ENCODE measurements at regions not wholly inside any gene's neighbourhood (a gene's known extent, or its start where the extent isn't known, plus 50 kb on each side); places are given as distances from the start of the nearest gene placed in this dataset.

GRCh38 chr10:56090914-56091540 is 270.0 kb downstream of the ZWINT start:
- no peak for TF ChIP-seq CTCF (IDR thresholded peaks at IDR 0.05; ENCODE audit: low read depth, low read length)
- no peak overlapping the region for H3K4me3 ChIP-seq (ENCODE audit: low read depth, low read length)
- POLR2A ChIA-PET, result no interaction called here
- CTCF ChIA-PET, result no interaction called here
- H3K9me3 ChIP-seq (ENCODE audit: control insufficient read depth, insufficient read depth, low read length), result peaks cover 13% of the 10 kb centered on the region
- no peak overlapping the region for H3K27ac ChIP-seq (ENCODE audit: low read depth, low read length)
- DNase-seq (ENCODE audit: low read depth, low spot score), result no peak
- H3K27me3 ChIP-seq (ENCODE audit: control insufficient read depth, insufficient read depth, low read length), result no peaks in the 10 kb centered on the region

GRCh38 chr10:56085406-56086122 is 275.5 kb downstream of the ZWINT start:
- DNase-seq (ENCODE audit: low read depth, low spot score), result no peak
- POLR2A ChIA-PET, result no interaction called here
- Histone ChIP-seq H3K9me3 (ENCODE audit: control insufficient read depth, insufficient read depth, low read length) (peaks cover 9% of the 10 kb centered on the region; the same call in 1 of the 2 replicates), H3K27ac (ENCODE audit: low read depth, low read length) (no peak overlapping the region), H3K4me3 (ENCODE audit: low read depth, low read length) (no peak overlapping the region), H3K27me3 (ENCODE audit: control insufficient read depth, insufficient read depth, low read length) (no peaks in the 10 kb centered on the region)
- no peak for TF ChIP-seq CTCF (IDR thresholded peaks at IDR 0.05; ENCODE audit: low read depth, low read length)
- CTCF ChIA-PET, result no interaction called here

GRCh38 chr10:56082169-56082568 is 278.9 kb downstream of the ZWINT start:
- peaks cover 11% of the 10 kb centered on the region; the same call in 1 of the 2 replicates for H3K9me3 ChIP-seq (ENCODE audit: control insufficient read depth, insufficient read depth, low read length)
- no peak for TF ChIP-seq CTCF (IDR thresholded peaks at IDR 0.05; ENCODE audit: low read depth, low read length)
- H3K27me3 ChIP-seq (ENCODE audit: control insufficient read depth, insufficient read depth, low read length), result no peaks in the 10 kb centered on the region
- ChIA-PET CTCF (no interaction called here), POLR2A (no interaction called here)
- no peak overlapping the region for H3K4me3 ChIP-seq (ENCODE audit: low read depth, low read length)
- DNase-seq (ENCODE audit: low read depth, low spot score), result no peak
- H3K27ac ChIP-seq (ENCODE audit: low read depth, low read length), result no peak overlapping the region

GRCh38 chr10:56068473-56069263 is 292.4 kb downstream of the ZWINT start:
- H3K9me3 ChIP-seq (ENCODE audit: control insufficient read depth, insufficient read depth, low read length), result peaks cover 15% of the 10 kb centered on the region
- no peak for DNase-seq (ENCODE audit: low read depth, low spot score)
- TF ChIP-seq CTCF (IDR thresholded peaks at IDR 0.05; ENCODE audit: low read depth, low read length), result no peak
- ChIA-PET CTCF (no interaction called here), POLR2A (no interaction called here)
- H3K27ac ChIP-seq (ENCODE audit: low read depth, low read length), result no peak overlapping the region
- H3K4me3 ChIP-seq (ENCODE audit: low read depth, low read length), result no peak overlapping the region
- H3K27me3 ChIP-seq (ENCODE audit: control insufficient read depth, insufficient read depth, low read length), result no peaks in the 10 kb centered on the region

- H3K27ac ChIP-seq (ENCODE audit: low read depth, low read length), result no peak overlapping the region
- H3K27me3 ChIP-seq (ENCODE audit: control insufficient read depth, insufficient read depth, low read length), result no peaks in the 10 kb centered on the region
- H3K9me3 ChIP-seq (ENCODE audit: control insufficient read depth, insufficient read depth, low read length), result peaks cover 15% of the 10 kb centered on the region
- ChIA-PET CTCF (no interaction called here), POLR2A (no interaction called here)
- TF ChIP-seq CTCF (IDR thresholded peaks at IDR 0.05; ENCODE audit: low read depth, low read length), result no peak
- DNase-seq (ENCODE audit: low read depth, low spot score), result no peak
- H3K4me3 ChIP-seq (ENCODE audit: low read depth, low read length), result no peak overlapping the region
Observed at GRCh38 chr10:56068040-56068439, 293.0 kb downstream of the ZWINT start.
